HEK293 (cell line): ENCODE measurements at regions not wholly inside any gene's neighbourhood (a gene's known extent, or its start where the extent isn't known, plus 50 kb on each side); places are given as distances from the start of the nearest gene placed in this dataset.

ENCODE experiments used
- BCL11B ChIP-seq: fragments of 450-650 bp; formaldehyde crosslinking; IDR thresholded peaks from 2 replicates; pipeline ENCODE4 v1.5.1; 2016; ENCODE audit warnings: low read depth, missing biosample characterization, missing genetic modification characterization
- CTCF ChIP-seq: fragments of 450-650 bp; formaldehyde crosslinking; IDR thresholded peaks from 2 replicates; pipeline ENCODE4 v1.5.1; 2016; ENCODE audit warnings: missing biosample characterization, missing genetic modification characterization
- YY1 ChIP-seq: fragments of 450-650 bp; formaldehyde crosslinking; IDR thresholded peaks from 2 replicates; pipeline ENCODE4 v1.5.1; 2018; ENCODE audit warnings: missing biosample characterization, missing genetic modification characterization
- ZFP69B ChIP-seq: fragments of 450-650 bp; formaldehyde crosslinking; IDR thresholded peaks from 2 replicates; pipeline ENCODE4 v1.5.1; 2016; ENCODE audit warnings: missing biosample characterization, missing genetic modification characterization
- ZNF121 ChIP-seq: fragments of 450-650 bp; formaldehyde crosslinking; IDR thresholded peaks from 2 replicates; pipeline ENCODE4 v1.5.1; 2016; ENCODE audit warnings: missing biosample characterization, missing genetic modification characterization

GRCh38 chr10:59560161-59560560 is 149.5 kb downstream of the SLC16A9 start:
- no peak for TF ChIP-seq CTCF (tag by site-specific recombination)
- no peak for TF ChIP-seq ZNF121 (tag by site-specific recombination)
- TF ChIP-seq YY1 (tag by site-specific recombination): no peak
- TF ChIP-seq BCL11B (tag by site-specific recombination): no peak
- no peak for TF ChIP-seq ZFP69B (tag by site-specific recombination)
